ENCODE measurements at regions not wholly inside any gene's neighbourhood (a gene's known extent, or its start where the extent isn't known, plus 50 kb on each side); places are given as distances from the start of the nearest gene placed in this dataset.

- no peak for DNase-seq (ENCODE audit: low read depth)
- no peak overlapping the region for H3K4me3 ChIP-seq (ENCODE audit: low read depth, low read length)
- TF ChIP-seq, protein P1, sequence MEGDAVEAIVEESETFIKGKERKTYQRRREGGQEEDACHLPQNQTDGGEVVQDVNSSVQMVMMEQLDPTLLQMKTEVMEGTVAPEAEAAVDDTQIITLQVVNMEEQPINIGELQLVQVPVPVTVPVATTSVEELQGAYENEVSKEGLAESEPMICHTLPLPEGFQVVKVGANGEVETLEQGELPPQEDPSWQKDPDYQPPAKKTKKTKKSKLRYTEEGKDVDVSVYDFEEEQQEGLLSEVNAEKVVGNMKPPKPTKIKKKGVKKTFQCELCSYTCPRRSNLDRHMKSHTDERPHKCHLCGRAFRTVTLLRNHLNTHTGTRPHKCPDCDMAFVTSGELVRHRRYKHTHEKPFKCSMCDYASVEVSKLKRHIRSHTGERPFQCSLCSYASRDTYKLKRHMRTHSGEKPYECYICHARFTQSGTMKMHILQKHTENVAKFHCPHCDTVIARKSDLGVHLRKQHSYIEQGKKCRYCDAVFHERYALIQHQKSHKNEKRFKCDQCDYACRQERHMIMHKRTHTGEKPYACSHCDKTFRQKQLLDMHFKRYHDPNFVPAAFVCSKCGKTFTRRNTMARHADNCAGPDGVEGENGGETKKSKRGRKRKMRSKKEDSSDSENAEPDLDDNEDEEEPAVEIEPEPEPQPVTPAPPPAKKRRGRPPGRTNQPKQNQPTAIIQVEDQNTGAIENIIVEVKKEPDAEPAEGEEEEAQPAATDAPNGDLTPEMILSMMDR (conservative IDR thresholded peaks at IDR 0.05; ENCODE audit: low read depth, low read length), result no peak
These were observed 602.7 kb upstream of the SORCS1 start for GRCh38 chr10:107767185-107767584.

- no peak for DNase-seq (ENCODE audit: low read depth)
- TF ChIP-seq, protein P1 (conservative IDR thresholded peaks at IDR 0.05; ENCODE audit: low read depth, low read length), result no peak
- H3K4me3 ChIP-seq (ENCODE audit: low read depth, low read length), result no peak overlapping the region
These were observed 590.3 kb upstream of the SORCS1 start for GRCh38 chr10:107754814-107755213.

GRCh38 chr10:107749235-107749634 is 584.7 kb upstream of the SORCS1 start:
- DNase-seq (ENCODE audit: low read depth), result no peak
- TF ChIP-seq, protein P1 (conservative IDR thresholded peaks at IDR 0.05; ENCODE audit: low read depth, low read length), result no peak
- H3K4me3 ChIP-seq (ENCODE audit: low read depth, low read length), result no peak overlapping the region

GRCh38 chr10:107747851-107748250 is 583.3 kb upstream of the SORCS1 start:
- TF ChIP-seq, protein P1 (conservative IDR thresholded peaks at IDR 0.05; ENCODE audit: low read depth, low read length), result no peak
- H3K4me3 ChIP-seq (ENCODE audit: low read depth, low read length), result no peak overlapping the region
- no peak for DNase-seq (ENCODE audit: low read depth)

DNA sequence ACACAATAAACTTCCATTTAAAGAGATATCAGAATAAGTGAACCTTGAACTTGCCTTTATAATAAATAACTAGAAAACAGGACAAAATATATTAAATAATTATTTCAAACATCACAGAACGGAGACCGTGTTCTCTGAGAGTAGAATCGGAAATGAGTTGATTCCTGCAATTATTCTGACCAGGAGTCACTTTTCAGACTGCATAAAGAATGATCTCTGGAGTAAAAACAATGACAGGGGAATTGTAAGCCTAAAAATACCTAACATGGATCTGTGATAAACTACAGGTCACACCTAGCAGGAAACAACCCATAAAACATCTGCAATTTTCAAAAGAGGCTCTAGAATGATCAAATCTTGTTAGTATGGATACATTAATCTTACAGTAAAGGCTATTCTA is 577.5 kb upstream of the SORCS1 start:
- TF ChIP-seq, protein P1 (conservative IDR thresholded peaks at IDR 0.05; ENCODE audit: low read depth, low read length), result no peak
- no peak for DNase-seq (ENCODE audit: low read depth)
- no peak overlapping the region for H3K4me3 ChIP-seq (ENCODE audit: low read depth, low read length)

DNA sequence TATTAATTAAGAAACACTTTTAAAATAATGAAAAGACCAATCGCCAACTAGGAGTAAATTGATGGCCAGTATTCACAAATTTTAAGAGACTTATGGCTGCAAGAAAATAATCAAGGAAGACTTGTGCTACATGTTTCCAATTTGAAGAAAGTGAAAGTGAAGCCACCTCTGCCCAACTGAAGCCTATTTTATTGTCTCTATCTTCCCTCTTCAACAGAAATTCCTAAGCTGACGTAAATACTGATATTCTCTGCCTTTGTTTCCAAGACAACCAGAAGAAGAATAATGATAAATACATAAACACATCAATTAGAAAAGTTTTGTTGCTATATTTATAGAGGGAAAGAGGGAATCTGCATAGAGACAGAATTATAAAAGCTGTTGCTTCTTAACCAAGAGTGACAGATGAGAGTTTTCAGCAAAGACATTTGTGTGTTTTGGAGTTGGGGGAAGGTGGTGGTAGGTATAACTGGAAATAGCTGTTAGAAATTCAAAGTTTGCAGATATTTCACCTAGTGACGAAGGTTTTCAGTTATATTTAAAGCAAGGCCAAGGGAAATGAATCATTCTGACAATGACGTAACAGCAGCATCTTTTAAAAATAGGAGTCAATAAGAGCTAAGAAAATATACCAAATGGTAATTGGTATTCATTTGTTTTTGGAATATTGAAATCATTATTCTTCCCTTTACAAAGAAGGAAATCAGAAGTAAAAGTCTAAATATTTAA is 576.6 kb upstream of the SORCS1 start:
- TF ChIP-seq, protein P1 (conservative IDR thresholded peaks at IDR 0.05; ENCODE audit: low read depth, low read length), result no peak
- DNase-seq (ENCODE audit: low read depth), result peak; percentile 30
- peak overlapping the region; percentile 14 for H3K4me3 ChIP-seq (ENCODE audit: low read depth, low read length)

DNA sequence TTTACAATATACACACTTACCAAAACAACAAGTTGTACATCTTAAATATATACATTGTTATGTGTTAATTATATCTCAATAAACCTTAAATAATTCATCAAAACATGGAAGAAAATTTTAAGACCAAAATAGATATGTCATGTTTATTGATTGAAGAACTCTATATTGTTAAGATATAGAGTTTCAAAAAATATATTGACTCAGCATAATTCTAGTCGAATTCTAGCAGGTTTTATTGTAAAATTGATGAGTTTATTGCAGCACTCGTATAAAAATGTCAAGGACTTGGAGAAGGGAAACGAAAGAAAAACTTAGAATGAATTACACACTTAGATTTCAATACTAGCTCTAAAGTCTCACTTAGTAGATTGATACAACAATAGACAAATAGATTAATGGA is 575.4 kb upstream of the SORCS1 start:
- TF ChIP-seq, protein P1 (conservative IDR thresholded peaks at IDR 0.05; ENCODE audit: low read depth, low read length), result no peak
- H3K4me3 ChIP-seq (ENCODE audit: low read depth, low read length), result no peak overlapping the region
- no peak for DNase-seq (ENCODE audit: low read depth)
